GM21529 (cell line): ENCODE measurements at regions not wholly inside any gene's neighbourhood (a gene's known extent, or its start where the extent isn't known, plus 50 kb on each side); places are given as distances from the start of the nearest gene placed in this dataset.

ENCODE experiments used
- ATAC-seq: cut with Tn5 transposase; IDR thresholded peaks from one replicate; pipeline ENCODE4 v1.9.1; 2021; ENCODE audit not compliant: unreplicated experiment

DNA sequence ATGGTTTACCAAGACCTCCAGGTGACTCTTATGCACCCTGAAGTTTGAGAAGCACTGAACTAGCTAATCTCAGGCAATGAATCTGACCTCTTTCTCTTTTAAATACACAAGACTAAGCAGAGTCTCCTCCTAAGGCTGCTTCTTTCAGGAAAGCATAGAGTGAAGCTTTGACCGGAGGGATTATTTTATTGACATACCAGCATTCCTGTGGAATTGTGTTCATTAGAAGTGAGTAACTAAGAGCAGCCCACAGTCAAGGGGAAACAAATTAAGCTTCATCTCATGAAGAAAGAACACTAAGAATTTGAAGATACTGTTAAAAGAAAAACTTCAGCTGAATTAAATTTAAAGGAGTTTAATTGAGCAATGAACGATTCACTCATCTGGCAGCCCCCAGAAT is 963.5 kb downstream of the NTRK3 start:
- ATAC-seq: no peak

DNA sequence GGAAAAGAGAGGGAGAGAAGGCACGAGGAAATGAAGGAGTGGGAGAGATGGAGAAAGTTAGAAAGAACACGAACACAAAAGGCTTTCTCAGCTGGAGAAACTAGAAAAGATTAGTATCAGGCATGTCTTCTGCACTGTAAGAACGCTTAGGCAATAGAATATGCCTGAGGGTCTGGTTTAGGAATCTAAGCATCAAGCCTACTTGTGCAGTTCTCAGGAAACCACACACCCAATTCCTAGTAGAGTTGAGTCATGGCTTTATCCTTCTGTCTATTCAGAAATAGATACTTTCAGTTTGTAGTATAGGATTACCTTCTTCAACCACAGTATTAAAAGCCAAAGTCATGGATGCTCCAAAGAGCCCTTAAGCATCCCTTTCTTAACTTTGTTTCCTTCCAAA is 969.4 kb downstream of the NTRK3 start:
- no peak for ATAC-seq

DNA sequence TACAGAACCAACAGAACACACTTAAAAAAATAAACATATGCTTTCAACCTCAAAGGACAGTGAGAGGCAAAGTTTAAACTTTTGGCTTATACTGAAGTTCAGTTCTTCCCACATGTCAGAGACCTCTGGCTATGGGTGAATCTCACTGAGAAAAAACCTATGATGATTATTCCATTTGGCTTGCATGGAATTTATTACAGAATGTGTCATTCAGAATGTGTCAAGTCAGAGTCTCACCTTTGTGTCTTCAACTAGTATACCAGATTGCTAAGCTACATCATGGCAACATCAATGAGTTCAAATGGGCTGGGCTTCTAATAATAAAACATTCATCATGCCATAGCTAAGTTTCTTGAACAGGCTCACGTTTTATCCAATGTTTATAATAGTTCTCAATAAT is 987.0 kb downstream of the NTRK3 start:
- ATAC-seq: no peak

DNA sequence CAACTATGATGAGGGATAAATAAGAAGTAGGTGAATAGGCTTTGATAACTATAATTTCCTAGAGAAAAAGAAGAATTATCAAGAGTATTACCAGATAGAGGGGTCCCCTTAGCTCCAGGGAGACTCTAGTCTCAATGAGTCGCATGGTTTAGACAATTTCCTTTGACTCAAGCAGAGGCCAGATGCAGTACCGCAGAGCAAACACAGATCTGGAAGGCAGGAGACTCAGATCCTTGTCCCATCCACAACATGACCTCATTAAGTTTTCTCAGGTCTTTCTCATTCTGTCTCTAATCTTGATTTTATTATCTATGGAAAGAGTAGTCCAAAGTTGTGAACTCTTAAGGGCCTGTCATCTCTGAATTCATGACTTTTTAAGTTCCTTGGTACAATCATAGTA is 987.9 kb downstream of the NTRK3 start:
- no peak for ATAC-seq

DNA sequence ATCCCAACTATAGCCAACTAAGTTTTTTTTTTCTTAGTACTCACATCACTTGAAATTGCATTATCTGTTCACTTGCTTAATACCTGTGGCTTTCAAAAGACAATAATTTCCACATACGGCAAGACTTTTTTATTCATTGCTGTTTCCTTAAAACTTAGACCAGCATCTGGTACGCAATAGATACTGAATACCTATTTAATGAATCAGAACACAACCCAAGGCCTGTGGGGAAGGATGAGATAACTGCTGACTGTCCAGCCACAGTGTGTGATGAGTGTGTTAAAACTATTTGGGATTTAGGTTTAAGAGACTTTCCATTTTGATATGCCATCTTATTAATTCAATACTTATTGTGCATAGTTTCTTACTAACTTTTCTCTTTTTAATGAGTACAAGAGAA is 988.7 kb downstream of the NTRK3 start:
- ATAC-seq: no peak

DNA sequence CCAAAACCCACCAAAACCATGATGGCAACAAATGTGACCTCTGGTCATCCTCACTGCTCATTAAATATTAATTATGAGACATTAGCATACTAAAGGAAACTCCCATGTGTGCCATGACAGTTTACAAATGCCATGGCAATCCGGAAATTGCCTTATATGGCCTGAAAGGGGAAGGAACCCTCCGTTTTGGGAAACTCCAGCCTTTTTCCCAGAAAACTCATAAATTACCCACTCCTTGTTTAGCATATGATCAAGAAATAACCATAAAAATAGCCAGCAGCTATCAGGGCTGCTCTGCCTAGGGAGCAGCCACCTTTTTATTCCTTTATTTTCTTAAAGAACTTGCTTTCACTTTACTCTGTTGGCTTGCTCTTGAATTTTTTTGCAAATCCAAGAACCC is 992.7 kb downstream of the NTRK3 start:
- no peak for ATAC-seq

DNA sequence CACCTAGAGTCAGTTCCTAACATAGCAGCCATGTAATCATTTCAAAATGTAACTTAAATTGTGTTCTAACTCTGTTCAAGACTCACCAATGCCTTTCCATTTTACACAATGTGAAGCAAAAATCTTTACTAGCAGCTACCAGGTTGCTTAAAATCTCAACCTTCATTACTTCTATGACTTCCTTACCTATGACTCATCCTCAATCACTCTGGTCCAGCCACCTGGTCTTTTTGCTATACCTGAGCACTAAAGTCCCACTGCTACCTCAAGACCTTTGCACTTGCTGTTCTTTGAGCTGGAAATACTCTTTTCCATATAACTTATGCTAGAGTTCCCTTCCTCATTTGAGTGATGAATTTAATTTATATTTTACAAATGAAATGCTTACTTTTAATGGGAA is 993.2 kb downstream of the NTRK3 start:
- ATAC-seq: no peak

DNA sequence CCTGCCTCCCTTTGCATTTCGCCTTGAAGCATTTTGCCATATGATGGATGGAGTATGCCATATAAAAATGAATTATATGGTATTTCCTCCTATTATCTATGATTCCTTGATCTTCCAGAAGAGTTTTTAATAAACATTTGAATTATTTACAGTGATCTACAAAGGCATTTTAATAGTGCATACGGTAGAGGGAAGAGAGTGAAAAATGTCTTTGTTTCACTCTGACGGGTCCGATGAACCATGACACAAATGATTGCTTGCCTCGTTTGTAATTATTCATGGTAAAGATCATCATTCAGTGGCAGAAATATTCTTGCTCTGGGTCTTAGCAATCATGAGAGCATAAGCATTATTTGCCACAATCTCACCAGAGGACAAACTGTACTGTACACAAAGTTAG is 1010.9 kb downstream of the NTRK3 start:
- ATAC-seq: no peak

DNA sequence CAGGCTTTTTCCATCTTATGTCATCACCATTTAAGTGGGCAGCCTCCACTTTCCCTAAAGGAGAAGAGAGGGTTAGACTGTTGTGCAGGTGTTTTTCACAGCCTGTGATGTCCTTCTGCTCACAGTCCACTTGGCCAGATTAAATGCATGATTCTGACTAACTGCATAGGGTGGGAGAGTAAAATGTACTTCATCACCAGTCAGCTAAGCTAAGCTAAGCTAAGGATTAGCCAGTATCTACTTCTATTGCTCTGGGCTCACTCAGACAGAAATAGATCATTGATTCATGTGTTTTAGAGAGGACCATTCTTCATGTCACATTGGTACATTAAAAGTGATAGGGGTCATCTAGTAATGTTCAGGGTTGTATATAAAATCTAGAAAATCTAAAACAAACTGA is 1013.1 kb downstream of the NTRK3 start:
- no peak for ATAC-seq

DNA sequence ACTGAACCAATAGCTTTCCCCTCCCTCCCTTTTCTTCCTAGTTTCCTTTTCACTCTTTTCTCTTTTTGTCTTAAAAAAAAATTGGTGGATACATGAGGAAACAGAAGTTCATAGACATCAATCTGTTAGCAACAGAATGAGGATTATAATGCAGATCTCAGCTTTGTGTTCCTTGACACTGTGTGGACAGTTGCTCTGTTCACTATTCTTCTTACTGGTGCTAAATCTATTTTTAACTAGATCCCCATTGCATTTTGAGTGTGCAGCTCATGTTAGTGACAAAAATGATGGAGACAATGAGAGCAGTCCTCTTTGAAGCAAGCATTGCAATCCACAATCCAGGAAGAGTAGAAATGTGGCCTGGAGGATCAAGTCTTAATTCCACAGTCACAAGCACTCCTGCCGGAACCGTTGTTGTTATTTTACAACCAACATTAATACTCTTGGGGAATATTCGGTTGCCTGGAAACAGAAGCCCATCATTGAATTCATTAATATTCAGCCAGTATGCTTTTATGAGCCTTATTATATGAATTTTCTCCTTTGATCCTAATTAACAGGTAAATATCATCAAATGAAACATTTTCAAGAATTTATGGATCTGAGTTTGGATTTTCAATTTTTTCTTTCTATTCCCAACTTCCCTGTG is 1016.8 kb downstream of the NTRK3 start:
- ATAC-seq: no peak

DNA sequence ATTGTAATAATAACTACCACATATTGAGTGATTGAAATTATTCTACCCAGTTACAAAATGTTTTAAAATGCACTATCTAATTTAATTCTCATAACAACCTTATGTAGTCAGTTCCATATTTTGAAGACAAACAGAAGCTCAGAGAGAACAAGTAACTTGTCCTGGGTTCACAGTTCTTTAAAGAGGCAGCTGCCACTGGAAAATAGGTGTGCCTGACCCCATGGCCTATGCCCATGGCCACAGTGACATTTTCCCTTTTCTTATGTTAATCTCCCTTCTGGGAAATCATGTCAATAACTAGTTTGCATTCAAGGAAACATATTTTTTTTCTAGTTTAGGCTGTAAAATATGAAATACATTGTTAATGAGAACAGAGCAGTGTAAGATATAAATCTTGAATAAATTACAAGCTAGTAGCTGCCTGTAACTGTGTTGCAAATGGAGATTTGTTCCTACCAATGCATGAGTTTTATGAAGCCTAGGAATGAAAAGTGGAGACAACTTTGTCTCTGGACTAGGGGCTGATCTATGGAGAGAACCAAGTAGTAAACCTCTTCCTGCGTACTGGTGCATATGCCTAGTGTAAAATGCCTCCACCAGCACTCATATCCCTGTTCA is 1018.0 kb downstream of the NTRK3 start:
- no peak for ATAC-seq

DNA sequence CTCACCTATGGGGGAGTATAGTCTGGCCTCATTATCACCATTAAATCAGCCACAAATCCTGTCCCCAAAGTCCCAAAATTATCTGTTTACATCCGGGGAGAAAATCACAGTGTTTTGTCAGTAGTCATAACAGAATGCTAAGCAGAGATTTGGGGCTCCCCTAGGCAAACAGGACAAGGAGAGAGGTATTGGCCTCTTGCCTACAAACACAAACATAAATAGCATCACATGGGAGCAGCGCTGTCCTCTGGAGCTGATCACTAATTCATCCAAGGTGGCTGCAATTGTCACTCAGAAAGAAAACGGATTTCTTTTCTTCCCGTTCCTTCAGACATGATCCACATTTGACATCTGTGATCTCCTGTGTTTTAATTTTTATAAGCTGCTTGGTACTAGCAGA is 1028.1 kb downstream of the NTRK3 start:
- no peak for ATAC-seq

DNA sequence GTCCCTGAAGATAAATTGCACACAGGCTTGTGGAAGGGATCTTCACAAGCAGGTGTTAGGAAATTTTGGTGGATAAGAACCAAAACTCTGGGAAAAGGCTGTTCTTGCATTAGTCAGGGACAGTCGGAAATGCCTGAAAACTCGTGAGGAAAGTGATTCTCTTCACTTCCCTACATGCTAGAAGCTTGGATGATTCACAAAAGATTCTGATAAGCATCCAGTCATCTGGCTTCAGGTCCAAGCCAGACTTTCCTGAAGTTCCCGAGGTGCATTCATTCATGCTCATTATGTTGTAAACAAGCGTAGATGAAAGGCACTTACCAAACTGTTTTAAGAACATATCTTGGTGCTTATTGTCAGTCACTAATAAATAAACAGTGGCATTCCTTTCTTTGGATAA is 1028.7 kb downstream of the NTRK3 start:
- ATAC-seq: no peak

DNA sequence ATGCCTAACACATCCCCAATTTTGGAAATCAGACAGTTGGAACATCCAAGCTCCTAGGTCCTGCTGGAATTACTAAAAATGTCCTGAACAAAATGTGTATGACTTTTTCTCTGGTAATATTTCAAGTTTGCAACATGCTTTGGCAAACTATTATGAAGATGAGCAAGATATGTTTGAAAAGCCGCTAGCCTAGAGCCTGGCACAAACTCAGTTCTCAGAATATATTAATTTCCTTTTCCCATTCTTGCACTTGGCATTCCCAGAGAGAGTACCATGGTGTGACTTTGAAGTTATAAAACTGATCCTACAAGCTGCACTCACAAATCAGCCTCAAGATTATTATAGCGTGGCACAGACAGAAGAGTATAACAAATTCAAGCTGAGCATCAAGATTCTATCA is 1031.1 kb downstream of the NTRK3 start:
- ATAC-seq: no peak

DNA sequence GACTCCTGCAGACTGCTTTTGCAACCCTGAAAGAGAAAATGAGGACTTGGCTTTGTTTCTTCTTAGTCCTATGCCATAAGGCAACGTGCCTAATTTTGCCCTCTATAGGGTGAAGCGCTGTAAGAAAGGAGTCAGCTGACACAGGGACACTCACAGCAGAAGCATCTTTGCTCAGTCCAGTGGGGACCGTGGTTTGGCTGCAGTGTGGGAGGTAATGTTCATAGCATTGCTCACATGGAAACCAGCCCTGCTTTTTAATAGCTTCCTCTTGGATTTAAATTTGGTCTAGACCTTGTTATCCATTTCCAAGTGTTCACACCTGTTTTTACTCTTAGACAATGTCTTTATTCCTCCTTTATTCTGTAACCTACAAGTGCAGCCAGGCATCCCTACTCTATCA is 1032.1 kb downstream of the NTRK3 start:
- no peak for ATAC-seq

DNA sequence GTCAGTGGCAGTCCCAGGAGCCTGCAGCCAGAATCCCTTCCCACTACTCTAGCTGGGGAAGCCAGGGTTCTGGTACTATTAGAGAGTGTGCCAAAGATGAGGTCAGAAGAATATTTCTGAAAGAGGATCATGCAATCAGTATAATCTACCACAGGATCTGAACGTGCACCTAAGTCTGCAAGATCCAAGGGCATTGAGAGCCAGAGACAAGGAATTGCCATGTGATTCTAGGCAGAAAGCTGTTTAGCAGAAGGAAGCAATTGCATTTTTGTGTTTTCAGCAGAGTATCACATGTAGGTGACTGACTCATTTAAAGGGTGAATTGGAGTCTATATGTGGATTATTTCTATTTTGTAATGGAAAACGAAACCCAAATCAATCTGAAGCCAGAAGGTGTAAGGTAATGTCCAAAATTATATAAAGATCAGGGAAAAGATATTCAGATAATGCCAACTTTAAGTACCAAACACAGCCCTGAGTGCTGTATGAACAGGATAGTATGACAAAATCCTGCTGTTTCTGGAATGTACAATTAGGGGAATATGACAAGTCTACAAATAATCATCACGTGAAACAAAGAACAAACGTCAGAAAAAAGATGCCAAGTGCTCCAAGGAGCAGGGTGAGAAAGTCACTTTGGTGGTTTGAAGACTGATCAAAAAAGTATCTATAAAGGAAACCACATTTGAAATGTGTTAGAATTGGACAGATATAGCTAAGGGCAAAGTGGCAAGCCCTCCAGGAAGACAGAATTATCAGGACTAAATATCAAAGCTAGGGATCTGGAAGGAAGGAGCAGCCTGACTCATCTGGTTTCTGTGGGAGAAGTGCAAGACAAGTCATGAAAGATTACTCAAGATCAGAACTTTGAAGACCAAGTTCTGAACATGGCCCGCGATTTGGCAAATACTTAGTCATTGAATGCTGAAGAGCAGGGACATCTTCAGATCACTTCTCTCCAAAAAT is 1036.6 kb downstream of the NTRK3 start:
- ATAC-seq: no peak

DNA sequence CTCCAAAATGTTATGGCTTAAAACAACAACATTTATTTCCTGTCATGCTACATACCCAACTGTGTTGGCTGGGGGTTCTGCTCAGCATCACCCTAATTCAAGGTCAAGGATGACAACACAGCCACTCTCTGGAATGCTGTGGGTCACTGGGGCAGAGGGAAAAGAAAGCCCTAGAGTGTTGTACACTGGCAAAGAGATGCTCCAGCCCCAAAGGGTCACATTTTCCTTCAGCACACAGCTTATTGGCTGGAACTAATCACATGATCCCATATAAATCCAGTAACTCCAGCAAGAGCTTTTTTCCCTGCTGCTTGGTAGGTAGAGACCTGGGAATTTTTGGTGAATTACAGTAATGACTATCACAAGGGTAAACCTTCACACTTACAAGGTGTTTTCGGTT is 1041.4 kb downstream of the NTRK3 start:
- ATAC-seq: no peak

DNA sequence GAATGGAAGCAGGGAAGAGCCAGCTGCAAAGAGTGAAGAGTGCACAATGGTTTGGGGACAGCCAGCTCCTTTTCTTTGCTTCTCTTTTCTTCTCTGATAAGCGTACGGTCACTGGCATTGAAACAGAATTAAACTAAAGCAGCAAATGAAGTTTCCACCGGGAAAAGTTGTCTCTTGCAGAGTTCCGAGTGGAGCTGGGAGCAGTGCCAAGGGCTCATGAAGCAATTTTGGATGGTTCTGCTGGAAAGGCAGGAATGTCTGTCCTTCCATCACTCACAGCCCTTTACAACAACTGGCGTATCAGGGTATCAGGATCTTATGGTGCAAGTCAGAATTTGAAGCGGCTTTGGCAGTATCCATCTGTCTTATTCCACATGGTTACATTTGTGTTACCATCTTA is 1042.9 kb downstream of the NTRK3 start:
- no peak for ATAC-seq

DNA sequence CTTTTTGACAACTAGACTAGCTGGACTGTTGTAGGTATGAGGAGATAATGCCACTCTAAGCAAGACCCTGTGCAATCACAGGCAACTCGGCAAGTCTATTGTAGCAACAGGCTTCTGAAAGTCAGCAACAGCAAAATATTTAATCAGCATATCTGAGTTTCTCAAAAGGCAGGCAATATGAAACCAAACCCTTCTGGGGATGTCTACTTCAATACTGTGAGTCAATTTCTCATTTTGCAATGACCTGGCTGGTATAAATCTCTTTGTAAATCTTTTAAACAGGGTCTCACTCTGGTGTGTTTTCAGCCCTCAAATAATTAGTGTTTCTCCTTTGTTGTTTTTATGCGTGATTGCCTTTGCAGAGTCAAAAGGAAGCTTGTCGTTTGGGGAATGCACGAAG is 1044.5 kb downstream of the NTRK3 start:
- ATAC-seq: no peak

DNA sequence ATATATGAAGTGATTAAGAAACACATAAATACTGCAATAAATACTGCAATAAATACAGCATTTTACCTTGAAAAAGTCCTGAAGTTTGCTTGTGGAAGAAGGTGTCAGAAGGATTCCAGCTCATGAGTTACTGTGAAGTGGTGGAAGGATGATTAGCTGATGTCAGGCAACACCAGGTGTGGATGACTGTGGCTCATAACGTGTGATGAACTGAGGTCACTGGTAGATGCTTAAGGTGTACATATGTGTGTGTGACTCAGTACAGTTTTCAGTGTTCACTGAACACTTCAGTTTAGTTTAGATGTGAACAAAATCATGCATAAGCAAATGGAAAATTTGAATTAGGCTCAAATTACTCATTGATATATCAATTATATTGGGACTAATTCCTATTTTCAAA is 1045.0 kb downstream of the NTRK3 start:
- ATAC-seq: no peak

DNA sequence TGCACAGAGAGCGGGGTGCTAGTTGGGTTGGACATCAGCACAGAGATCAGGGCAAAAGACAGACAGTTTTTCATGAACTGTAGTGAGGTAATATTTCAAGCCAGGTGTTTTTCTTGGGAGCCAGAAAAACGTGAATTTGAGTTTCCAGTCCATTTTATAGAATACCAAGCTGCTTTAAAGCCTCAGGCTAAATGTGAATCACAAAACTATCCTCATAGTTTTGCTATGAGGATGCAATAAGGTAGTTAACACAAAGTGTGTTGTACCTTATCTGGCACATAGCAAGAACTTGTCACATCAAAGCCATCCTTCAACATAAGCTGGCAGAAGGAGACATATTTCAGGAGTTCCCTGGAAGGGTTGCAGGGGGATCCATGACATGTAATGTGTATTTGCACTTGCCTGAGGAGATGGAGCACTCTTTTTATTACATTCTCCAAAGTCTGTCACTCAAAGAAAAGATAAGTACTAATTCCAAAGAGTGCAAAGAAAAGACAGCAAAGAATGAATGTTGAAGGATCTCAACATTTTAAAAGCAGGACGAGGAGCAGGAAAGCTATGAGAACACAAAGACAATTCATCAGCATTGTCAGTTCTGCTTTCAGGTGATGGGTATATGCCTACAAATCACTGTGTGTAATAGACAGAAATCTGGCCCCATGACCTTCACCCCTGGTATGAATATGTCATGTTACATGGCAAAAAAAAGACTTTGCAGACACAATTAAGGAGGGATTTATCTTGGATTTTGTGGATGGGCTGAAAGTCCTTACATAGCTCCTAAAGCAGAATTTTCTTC is 1046.4 kb downstream of the NTRK3 start:
- no peak for ATAC-seq
